Endothelial cell (in vitro differentiated cells): ENCODE measurements at regions not wholly inside any gene's neighbourhood (a gene's known extent, or its start where the extent isn't known, plus 50 kb on each side); places are given as distances from the start of the nearest gene placed in this dataset.

Experiments
- DNase-seq: peaks from one replicate; pipeline ENCODE4 v3.0.0; 2021; ENCODE audit warnings: low spot score
- H3K27ac Mint-ChIP-seq: one replicate; pipeline ENCODE4 v1.8.0; 2021; ENCODE audit warnings: mixed read lengths, inconsistent platforms; ENCODE audit not compliant: unreplicated experiment
- H3K27me3 Mint-ChIP-seq: one replicate; pipeline ENCODE4 v1.8.0; 2021; ENCODE audit warnings: mild to moderate bottlenecking, moderate library complexity, mixed read lengths, inconsistent platforms; ENCODE audit not compliant: unreplicated experiment
- H3K36me3 Mint-ChIP-seq: one replicate; pipeline ENCODE4 v1.8.0; 2021; ENCODE audit warnings: mild to moderate bottlenecking, low read depth, mixed read lengths, inconsistent platforms; ENCODE audit not compliant: unreplicated experiment
- H3K4me1 Mint-ChIP-seq: one replicate; pipeline ENCODE4 v1.8.0; 2021; ENCODE audit warnings: mild to moderate bottlenecking, mixed read lengths, inconsistent platforms; ENCODE audit not compliant: unreplicated experiment
- H3K4me3 Mint-ChIP-seq: one replicate; pipeline ENCODE4 v1.8.0; 2021; ENCODE audit warnings: mild to moderate bottlenecking, mixed read lengths, inconsistent platforms; ENCODE audit not compliant: unreplicated experiment
- H3K9me3 Mint-ChIP-seq: one replicate; pipeline ENCODE4 v1.8.0; 2021; ENCODE audit warnings: mixed read lengths, inconsistent platforms; ENCODE audit not compliant: unreplicated experiment
- TF ChIP-seq, protein P1 (sequence below): fragments of 200-600 bp; sonication (generic); IDR thresholded peaks from one replicate; pipeline ENCODE4 v1.5.0; 2021; ENCODE audit warnings: antibody characterized with exemption; ENCODE audit not compliant: unreplicated experiment

DNA sequence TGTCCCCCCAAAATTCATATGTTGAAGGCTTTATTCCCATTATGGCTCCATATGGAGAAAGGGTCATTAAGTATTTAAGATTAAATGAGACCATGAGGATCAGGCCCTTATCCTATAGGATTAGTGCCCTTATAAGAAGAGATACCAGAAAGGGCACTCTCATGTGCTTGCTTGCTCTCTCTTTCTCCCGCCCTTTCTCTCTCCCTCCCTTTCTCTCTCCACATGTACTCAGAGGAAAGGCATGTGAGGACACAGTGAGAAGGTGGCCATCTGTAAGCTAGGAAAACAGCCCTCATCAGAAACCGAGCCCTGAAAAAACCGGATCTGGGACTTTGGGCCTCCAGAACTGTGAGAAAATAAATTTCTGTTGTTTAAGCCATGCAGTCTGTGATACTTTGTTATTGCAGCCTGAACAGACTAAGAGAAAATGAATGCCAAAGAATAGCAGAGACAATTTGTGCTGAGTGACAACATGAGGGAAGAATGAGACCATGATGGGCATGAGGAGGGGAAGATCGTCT is 300.0 kb upstream of the SLC39A10 start:
- TF ChIP-seq, protein P1, sequence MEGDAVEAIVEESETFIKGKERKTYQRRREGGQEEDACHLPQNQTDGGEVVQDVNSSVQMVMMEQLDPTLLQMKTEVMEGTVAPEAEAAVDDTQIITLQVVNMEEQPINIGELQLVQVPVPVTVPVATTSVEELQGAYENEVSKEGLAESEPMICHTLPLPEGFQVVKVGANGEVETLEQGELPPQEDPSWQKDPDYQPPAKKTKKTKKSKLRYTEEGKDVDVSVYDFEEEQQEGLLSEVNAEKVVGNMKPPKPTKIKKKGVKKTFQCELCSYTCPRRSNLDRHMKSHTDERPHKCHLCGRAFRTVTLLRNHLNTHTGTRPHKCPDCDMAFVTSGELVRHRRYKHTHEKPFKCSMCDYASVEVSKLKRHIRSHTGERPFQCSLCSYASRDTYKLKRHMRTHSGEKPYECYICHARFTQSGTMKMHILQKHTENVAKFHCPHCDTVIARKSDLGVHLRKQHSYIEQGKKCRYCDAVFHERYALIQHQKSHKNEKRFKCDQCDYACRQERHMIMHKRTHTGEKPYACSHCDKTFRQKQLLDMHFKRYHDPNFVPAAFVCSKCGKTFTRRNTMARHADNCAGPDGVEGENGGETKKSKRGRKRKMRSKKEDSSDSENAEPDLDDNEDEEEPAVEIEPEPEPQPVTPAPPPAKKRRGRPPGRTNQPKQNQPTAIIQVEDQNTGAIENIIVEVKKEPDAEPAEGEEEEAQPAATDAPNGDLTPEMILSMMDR = no peak
- H3K9me3 Mint-ChIP-seq = no peaks in the 10 kb centered on the region
- H3K4me3 Mint-ChIP-seq = no peak overlapping the region
- H3K27me3 Mint-ChIP-seq = peaks cover 1% of the 10 kb centered on the region
- H3K4me1 Mint-ChIP-seq = no peaks in the 10 kb centered on the region
- H3K27ac Mint-ChIP-seq = no peak overlapping the region
- no peaks in the 10 kb centered on the region for H3K36me3 Mint-ChIP-seq
- no peak for DNase-seq

GRCh38 chr2:195356026-195356425 is 301.0 kb upstream of the SLC39A10 start:
- TF ChIP-seq, protein P1 = no peak
- Mint-ChIP-seq H3K27ac (no peak overlapping the region), H3K9me3 (no peaks in the 10 kb centered on the region), H3K27me3 (peaks cover 1% of the 10 kb centered on the region), H3K4me1 (no peaks in the 10 kb centered on the region), H3K36me3 (no peaks in the 10 kb centered on the region), H3K4me3 (no peak overlapping the region)
- no peak for DNase-seq

GRCh38 chr2:195352581-195352980 is 304.4 kb upstream of the SLC39A10 start:
- DNase-seq = no peak
- no peaks in the 10 kb centered on the region for H3K36me3 Mint-ChIP-seq
- TF ChIP-seq, protein P1 = no peak
- no peak overlapping the region for H3K27ac Mint-ChIP-seq
- H3K4me3 Mint-ChIP-seq = no peak overlapping the region
- no peaks in the 10 kb centered on the region for H3K9me3 Mint-ChIP-seq
- no peaks in the 10 kb centered on the region for H3K4me1 Mint-ChIP-seq
- H3K27me3 Mint-ChIP-seq = peaks cover 1% of the 10 kb centered on the region

- no peaks in the 10 kb centered on the region for H3K4me1 Mint-ChIP-seq
- H3K9me3 Mint-ChIP-seq = no peaks in the 10 kb centered on the region
- H3K27me3 Mint-ChIP-seq = peaks cover 1% of the 10 kb centered on the region
- no peak for DNase-seq
- TF ChIP-seq, protein P1 = no peak
- no peaks in the 10 kb centered on the region for H3K36me3 Mint-ChIP-seq
- no peak overlapping the region for H3K27ac Mint-ChIP-seq
- H3K4me3 Mint-ChIP-seq = no peak overlapping the region
Observed at GRCh38 chr2:195343942-195344530, 313.0 kb upstream of the SLC39A10 start.

DNA sequence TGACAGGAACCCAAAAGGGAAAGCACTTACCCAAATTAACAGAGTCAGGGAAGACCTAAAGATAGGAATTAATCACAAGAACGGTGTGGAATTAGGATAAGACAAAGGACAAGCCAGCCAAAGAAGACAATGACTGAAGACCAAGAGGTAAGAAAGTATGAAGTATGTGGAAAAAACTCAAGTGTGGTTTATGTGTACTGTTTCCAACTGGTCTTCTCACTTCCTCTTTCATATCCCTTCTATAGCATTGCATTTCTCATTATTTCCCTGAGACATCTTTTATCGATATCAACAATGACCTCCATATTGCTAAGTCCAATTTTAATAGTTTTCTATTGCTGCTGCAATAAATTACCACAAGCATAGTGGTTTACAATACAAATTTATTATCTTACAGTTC is 313.5 kb upstream of the SLC39A10 start:
- H3K27me3 Mint-ChIP-seq = peaks cover 1% of the 10 kb centered on the region
- no peak for DNase-seq
- no peaks in the 10 kb centered on the region for H3K4me1 Mint-ChIP-seq
- no peaks in the 10 kb centered on the region for H3K9me3 Mint-ChIP-seq
- TF ChIP-seq, protein P1 = no peak
- H3K36me3 Mint-ChIP-seq = no peaks in the 10 kb centered on the region
- H3K27ac Mint-ChIP-seq = no peak overlapping the region
- no peak overlapping the region for H3K4me3 Mint-ChIP-seq
